ENCODE measurements at regions not wholly inside any gene's neighbourhood (a gene's known extent, or its start where the extent isn't known, plus 50 kb on each side); places are given as distances from the start of the nearest gene placed in this dataset.

DNA sequence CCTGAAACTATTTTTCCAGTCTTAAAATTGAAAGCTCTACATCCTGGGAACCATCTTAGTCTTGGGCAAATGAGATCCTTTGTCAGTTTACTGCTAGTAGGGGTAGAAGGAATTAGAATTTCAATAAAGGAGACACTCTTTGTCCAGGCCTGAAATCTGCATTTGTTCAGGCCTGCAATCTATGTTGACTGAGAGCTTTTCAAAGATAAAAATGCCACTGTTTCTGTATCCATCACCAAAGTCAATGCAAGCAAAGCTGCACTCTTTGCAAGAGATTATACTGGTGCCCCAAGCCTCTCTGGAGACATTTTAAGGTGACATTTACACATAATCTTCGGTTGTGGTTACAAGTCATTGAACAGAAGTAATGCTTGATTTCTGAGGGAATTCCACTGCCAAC is 135.7 kb downstream of the CTH start:
- no peak for TF ChIP-seq EZH2phosphoT487 (IDR thresholded peaks at IDR 0.05; ENCODE audit: low read depth)
- TF ChIP-seq, protein P1, sequence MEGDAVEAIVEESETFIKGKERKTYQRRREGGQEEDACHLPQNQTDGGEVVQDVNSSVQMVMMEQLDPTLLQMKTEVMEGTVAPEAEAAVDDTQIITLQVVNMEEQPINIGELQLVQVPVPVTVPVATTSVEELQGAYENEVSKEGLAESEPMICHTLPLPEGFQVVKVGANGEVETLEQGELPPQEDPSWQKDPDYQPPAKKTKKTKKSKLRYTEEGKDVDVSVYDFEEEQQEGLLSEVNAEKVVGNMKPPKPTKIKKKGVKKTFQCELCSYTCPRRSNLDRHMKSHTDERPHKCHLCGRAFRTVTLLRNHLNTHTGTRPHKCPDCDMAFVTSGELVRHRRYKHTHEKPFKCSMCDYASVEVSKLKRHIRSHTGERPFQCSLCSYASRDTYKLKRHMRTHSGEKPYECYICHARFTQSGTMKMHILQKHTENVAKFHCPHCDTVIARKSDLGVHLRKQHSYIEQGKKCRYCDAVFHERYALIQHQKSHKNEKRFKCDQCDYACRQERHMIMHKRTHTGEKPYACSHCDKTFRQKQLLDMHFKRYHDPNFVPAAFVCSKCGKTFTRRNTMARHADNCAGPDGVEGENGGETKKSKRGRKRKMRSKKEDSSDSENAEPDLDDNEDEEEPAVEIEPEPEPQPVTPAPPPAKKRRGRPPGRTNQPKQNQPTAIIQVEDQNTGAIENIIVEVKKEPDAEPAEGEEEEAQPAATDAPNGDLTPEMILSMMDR (IDR thresholded peaks at IDR 0.05; ENCODE audit: low read depth, low read length), result no peak
